ENCODE measurements at regions not wholly inside any gene's neighbourhood (a gene's known extent, or its start where the extent isn't known, plus 50 kb on each side); places are given as distances from the start of the nearest gene placed in this dataset.

- intact Hi-C loops (cut with micrococcal nuclease): no loop called here
- Mint-ChIP-seq H3K4me1 (ENCODE audit: low read depth) (no peaks in the 10 kb centered on the region), H3K27me3 (no peaks in the 10 kb centered on the region), H3K9me3 (no peaks in the 10 kb centered on the region), H3K27ac (no peak overlapping the region), H3K36me3 (ENCODE audit: low read depth) (no peaks in the 10 kb centered on the region), H3K4me3 (no peak overlapping the region)
- ChIA-PET POLR2A (no interaction called here), CTCF (no interaction called here)
- no peak for ATAC-seq
- TF ChIP-seq CTCF (IDR thresholded peaks at IDR 0.05): no peak
- DNase-seq: no peak
These were observed 210.7 kb downstream of the TFAP2C start for GRCh38 chr20:56839786-56840185.

DNA sequence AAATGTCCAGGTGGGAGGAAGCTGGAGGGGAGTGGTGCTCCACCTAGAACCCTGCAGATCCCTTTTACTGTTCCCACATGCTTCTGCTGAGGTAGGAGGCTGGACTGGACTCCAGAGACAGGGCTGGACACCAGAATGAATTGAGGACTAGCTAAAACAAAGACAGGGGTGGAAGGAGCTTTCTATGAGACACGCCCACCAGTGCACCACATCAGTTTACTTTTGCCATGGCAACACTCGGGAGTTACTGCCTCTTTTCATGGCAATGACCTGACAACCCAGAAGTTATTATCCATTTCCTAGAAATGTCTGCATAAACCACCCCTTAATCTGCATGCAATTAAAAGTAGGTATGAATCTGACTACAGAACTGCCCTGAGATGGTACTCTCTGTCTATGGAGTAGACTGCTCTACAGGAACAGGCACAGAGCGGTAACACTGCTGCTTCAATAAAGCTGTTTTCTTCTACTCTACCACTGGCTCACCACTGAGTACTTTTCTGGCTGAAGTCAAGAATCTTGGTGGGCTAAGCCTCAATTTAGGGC is 211.7 kb downstream of the TFAP2C start:
- no peak for ATAC-seq
- no peaks in the 10 kb centered on the region for H3K4me1 Mint-ChIP-seq (ENCODE audit: low read depth)
- peaks cover 3% of the 10 kb centered on the region for H3K27me3 Mint-ChIP-seq
- no peaks in the 10 kb centered on the region for H3K9me3 Mint-ChIP-seq
- no peak for DNase-seq
- H3K27ac Mint-ChIP-seq: no peak overlapping the region
- POLR2A ChIA-PET: no interaction called here
- H3K4me3 Mint-ChIP-seq: no peak overlapping the region
- H3K36me3 Mint-ChIP-seq (ENCODE audit: low read depth): no peaks in the 10 kb centered on the region
- intact Hi-C loops (cut with micrococcal nuclease): no loop called here
- TF ChIP-seq CTCF (IDR thresholded peaks at IDR 0.05): no peak
- CTCF ChIA-PET: no interaction called here

- Mint-ChIP-seq H3K4me3 (no peak overlapping the region), H3K27me3 (peaks cover 3% of the 10 kb centered on the region), H3K9me3 (no peaks in the 10 kb centered on the region), H3K36me3 (ENCODE audit: low read depth) (no peaks in the 10 kb centered on the region), H3K27ac (no peak overlapping the region), H3K4me1 (ENCODE audit: low read depth) (no peaks in the 10 kb centered on the region)
- CTCF ChIA-PET: no interaction called here
- no peak for TF ChIP-seq CTCF (IDR thresholded peaks at IDR 0.05)
- intact Hi-C loops (cut with micrococcal nuclease): no loop called here
- ATAC-seq: no peak
- DNase-seq: no peak
- POLR2A ChIA-PET: no interaction called here
These were observed 212.3 kb downstream of the TFAP2C start for GRCh38 chr20:56841346-56841908.

DNA sequence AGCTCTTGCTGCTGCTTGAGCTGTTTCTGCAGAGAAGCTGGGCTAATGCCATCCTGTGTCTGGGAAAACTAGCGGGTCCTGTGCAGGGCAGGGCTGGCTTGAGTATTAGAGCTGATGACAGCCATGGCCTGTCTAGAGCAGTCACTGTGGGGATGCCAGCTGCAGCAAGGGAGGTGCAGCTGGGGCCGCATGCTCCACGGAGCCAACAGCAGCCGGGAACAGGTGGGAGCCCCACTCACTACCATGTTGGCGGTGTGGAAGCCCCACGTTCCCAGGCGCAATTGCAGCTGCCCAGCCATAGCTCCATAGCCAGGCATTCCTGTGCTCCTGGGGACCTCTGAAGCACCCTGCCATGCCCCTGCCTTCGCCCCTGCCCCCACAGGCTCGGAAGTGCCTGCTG is 212.9 kb downstream of the TFAP2C start:
- Mint-ChIP-seq H3K9me3 (no peaks in the 10 kb centered on the region), H3K4me1 (ENCODE audit: low read depth) (no peaks in the 10 kb centered on the region), H3K27ac (no peak overlapping the region), H3K27me3 (peaks cover 3% of the 10 kb centered on the region), H3K4me3 (no peak overlapping the region), H3K36me3 (ENCODE audit: low read depth) (no peaks in the 10 kb centered on the region)
- intact Hi-C loops (cut with micrococcal nuclease): no loop called here
- CTCF ChIA-PET: no interaction called here
- DNase-seq (no peak), ATAC-seq (no peak)
- TF ChIP-seq CTCF (IDR thresholded peaks at IDR 0.05): no peak
- POLR2A ChIA-PET: no interaction called here

GRCh38 chr20:56843386-56843785 is 214.3 kb downstream of the TFAP2C start:
- Mint-ChIP-seq H3K4me1 (ENCODE audit: low read depth) (no peaks in the 10 kb centered on the region), H3K36me3 (ENCODE audit: low read depth) (no peaks in the 10 kb centered on the region), H3K9me3 (no peaks in the 10 kb centered on the region), H3K27me3 (peaks cover 3% of the 10 kb centered on the region), H3K4me3 (no peak overlapping the region), H3K27ac (no peak overlapping the region)
- POLR2A ChIA-PET: no interaction called here
- intact Hi-C loops (cut with micrococcal nuclease): no loop called here
- ATAC-seq (no peak), DNase-seq (no peak)
- no peak for TF ChIP-seq CTCF (IDR thresholded peaks at IDR 0.05)
- CTCF ChIA-PET: no interaction called here
